HFFc6 (cell line): ENCODE measurements at regions not wholly inside any gene's neighbourhood (a gene's known extent, or its start where the extent isn't known, plus 50 kb on each side); places are given as distances from the start of the nearest gene placed in this dataset.

Experiments used
- DNase-seq: peaks from one replicate; pipeline ENCODE4 v3.0.0-alpha.2; 2018
- H3K27ac Mint-ChIP-seq: 2 replicates; pipeline ENCODE4 v1.8.0; 2020; ENCODE audit warnings: mild to moderate bottlenecking, mixed read lengths
- H3K27me3 Mint-ChIP-seq: 2 replicates; pipeline ENCODE4 v1.8.0; 2021; ENCODE audit warnings: mild to moderate bottlenecking, moderate library complexity, mixed read lengths; ENCODE audit not compliant: insufficient read depth
- H3K36me3 Mint-ChIP-seq: 2 replicates; pipeline ENCODE4 v1.8.0; 2021; ENCODE audit warnings: low read depth, mixed read lengths
- H3K4me1 Mint-ChIP-seq: 2 replicates; pipeline ENCODE4 v1.8.0; 2020; ENCODE audit warnings: low read depth, mixed read lengths
- H3K4me3 Mint-ChIP-seq: 2 replicates; pipeline ENCODE4 v1.8.0; 2020; ENCODE audit warnings: mild to moderate bottlenecking, moderate library complexity, mixed read lengths
- H3K9me3 Mint-ChIP-seq: 2 replicates; pipeline ENCODE4 v1.8.0; 2020; ENCODE audit warnings: mild to moderate bottlenecking, mixed read lengths
- TF ChIP-seq, protein P1 (sequence below): fragments of 200-600 bp; sonication (generic); IDR thresholded peaks from 2 replicates; pipeline ENCODE4 v1.5.0; 2021; ENCODE audit warnings: antibody characterized with exemption, mild to moderate bottlenecking

- Mint-ChIP-seq H3K4me1 (no peaks in the 10 kb centered on the region), H3K4me3 (no peak overlapping the region)
Observed at GRCh38 chr6:22087960-22088706, 208.7 kb downstream of the PRL start.

DNA sequence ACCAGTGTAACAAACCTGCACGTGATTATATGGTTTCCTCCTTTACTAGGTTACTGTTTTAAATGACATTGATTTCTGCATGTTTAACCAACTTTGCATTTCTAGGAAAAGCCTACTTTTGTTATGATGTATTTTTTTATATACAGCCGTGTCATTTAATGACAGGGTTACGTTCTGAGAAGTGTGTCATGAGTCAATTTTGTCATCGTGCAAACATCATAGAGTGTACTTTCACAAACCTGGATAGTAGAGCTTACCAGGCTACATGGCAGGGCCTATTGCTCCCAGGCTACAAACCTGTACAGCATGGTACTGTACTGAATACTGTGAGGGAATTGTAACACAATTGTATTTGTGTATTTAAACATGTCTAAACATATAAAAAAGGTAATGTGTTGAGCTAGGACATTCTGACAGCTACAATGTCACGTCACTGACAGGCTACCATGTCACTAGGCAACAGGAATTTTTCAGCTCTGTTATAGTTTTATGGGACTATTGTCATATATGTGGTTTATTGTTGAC is 205.3 kb downstream of the PRL start:
- Mint-ChIP-seq H3K9me3 (no peaks in the 10 kb centered on the region; the same call in 1 of the 2 replicates), H3K27ac (no peak overlapping the region), H3K4me3 (no peak overlapping the region), H3K4me1 (no peaks in the 10 kb centered on the region), H3K27me3 (no peaks in the 10 kb centered on the region), H3K36me3 (no peaks in the 10 kb centered on the region)
- TF ChIP-seq, protein P1, sequence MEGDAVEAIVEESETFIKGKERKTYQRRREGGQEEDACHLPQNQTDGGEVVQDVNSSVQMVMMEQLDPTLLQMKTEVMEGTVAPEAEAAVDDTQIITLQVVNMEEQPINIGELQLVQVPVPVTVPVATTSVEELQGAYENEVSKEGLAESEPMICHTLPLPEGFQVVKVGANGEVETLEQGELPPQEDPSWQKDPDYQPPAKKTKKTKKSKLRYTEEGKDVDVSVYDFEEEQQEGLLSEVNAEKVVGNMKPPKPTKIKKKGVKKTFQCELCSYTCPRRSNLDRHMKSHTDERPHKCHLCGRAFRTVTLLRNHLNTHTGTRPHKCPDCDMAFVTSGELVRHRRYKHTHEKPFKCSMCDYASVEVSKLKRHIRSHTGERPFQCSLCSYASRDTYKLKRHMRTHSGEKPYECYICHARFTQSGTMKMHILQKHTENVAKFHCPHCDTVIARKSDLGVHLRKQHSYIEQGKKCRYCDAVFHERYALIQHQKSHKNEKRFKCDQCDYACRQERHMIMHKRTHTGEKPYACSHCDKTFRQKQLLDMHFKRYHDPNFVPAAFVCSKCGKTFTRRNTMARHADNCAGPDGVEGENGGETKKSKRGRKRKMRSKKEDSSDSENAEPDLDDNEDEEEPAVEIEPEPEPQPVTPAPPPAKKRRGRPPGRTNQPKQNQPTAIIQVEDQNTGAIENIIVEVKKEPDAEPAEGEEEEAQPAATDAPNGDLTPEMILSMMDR = no peak
- no peak for DNase-seq

More at GRCh38 chr6:22087960-22088706, 208.7 kb downstream of the PRL start:
- no peaks in the 10 kb centered on the region; the same call in 1 of the 2 replicates for H3K9me3 Mint-ChIP-seq
- H3K27me3 Mint-ChIP-seq = no peaks in the 10 kb centered on the region
- no peak for DNase-seq
- H3K36me3 Mint-ChIP-seq = no peaks in the 10 kb centered on the region
- TF ChIP-seq, protein P1 = no peak
- H3K27ac Mint-ChIP-seq = no peak overlapping the region

DNA sequence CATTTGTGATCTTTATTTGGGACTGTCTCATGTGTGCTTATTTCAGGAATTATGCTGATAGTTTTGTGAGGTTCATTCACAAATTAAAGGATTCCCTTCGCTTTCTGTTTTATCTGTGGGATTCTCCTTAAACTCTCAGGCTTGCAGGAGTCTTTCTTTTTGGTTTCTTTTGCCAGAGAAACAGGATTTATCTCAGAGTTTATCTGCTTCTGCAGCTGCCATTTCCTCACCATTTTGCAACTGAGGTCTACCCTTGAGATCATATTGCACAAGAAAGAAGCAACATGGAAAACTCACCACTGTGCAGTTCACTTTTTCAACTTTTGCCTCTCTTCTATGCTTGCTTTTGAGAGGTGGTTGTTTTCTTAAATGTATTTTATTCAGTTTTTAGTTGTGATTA is 201.0 kb downstream of the PRL start:
- H3K27me3 Mint-ChIP-seq = no peaks in the 10 kb centered on the region; the same call in 1 of the 2 replicates
- H3K4me3 Mint-ChIP-seq = no peak overlapping the region
- H3K36me3 Mint-ChIP-seq = no peaks in the 10 kb centered on the region
- no peaks in the 10 kb centered on the region for H3K4me1 Mint-ChIP-seq
- DNase-seq = no peak
- no peaks in the 10 kb centered on the region; the same call in 1 of the 2 replicates for H3K9me3 Mint-ChIP-seq
- H3K27ac Mint-ChIP-seq = no peak overlapping the region
- TF ChIP-seq, protein P1 = no peak

DNA sequence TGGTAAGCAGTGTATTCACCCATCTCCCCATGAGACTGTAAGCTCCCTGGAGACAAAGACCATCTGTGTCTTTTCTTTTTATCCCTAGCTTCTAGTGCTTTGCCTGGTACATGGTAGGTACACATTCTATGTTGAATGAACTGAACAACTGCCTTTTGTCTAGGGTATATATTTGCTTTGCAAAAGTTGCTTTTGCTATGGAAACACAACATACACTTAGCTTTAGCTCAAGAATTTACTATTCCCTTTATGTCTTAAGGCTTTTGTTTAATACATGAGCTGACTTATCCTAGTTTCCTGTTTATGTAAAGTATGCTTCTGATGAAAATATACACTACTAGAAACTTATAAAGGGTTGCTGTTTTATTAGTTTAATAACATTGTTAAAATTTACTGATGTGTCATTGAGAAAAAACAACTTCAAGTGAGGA is 198.2 kb downstream of the PRL start:
- no peak for DNase-seq
- no peak overlapping the region for H3K4me3 Mint-ChIP-seq
- no peak overlapping the region for H3K27ac Mint-ChIP-seq
- TF ChIP-seq, protein P1 = no peak
- H3K4me1 Mint-ChIP-seq = no peaks in the 10 kb centered on the region
- no peaks in the 10 kb centered on the region; the same call in 1 of the 2 replicates for H3K9me3 Mint-ChIP-seq
- H3K36me3 Mint-ChIP-seq = no peaks in the 10 kb centered on the region
- H3K27me3 Mint-ChIP-seq = no peaks in the 10 kb centered on the region; the same call in none of the 2 replicates

DNA sequence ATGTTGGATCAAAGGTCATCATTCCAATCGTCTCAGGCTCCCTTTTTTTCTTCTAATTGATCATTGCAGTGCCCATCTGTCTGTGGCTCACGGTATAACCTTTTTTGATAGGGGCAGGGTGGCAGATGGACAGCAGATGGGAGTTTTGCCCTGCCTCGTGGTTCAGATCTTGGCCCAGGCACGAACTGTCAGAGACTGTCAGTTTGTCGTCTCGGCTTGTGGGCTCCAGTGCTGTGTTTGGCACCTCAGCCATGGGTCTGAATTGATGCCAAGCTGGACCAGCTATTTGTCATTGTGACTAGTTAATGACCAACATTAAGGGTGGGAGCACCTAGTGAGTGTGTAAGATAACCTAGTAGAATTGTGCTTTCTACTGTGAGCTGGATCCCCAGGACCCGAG is 197.6 kb downstream of the PRL start:
- no peak overlapping the region for H3K27ac Mint-ChIP-seq
- TF ChIP-seq, protein P1 = no peak
- no peaks in the 10 kb centered on the region; the same call in none of the 2 replicates for H3K27me3 Mint-ChIP-seq
- no peak overlapping the region for H3K4me3 Mint-ChIP-seq
- H3K9me3 Mint-ChIP-seq = no peaks in the 10 kb centered on the region; the same call in 1 of the 2 replicates
- no peaks in the 10 kb centered on the region for H3K4me1 Mint-ChIP-seq
- no peaks in the 10 kb centered on the region for H3K36me3 Mint-ChIP-seq
- no peak for DNase-seq
